Transverse colon (tissue), 4 donors: ENCODE measurements at regions not wholly inside any gene's neighbourhood (a gene's known extent, or its start where the extent isn't known, plus 50 kb on each side); places are given as distances from the start of the nearest gene placed in this dataset.
A peak's percentile ranks its signal among the peaks of the same experiment; 100 is the strongest.

Experiments used
- DNase-seq: peaks from one replicate; pipeline ENCODE4 v3.0.0-alpha.2; 2019
- H3K27ac ChIP-seq, 4 donors: fragments of 200-600 bp; sonication (generic); 2 replicates each; pipeline ENCODE4 v1.5.1; 2016 to 2018; ENCODE audit warnings: inconsistent platforms in 4 of 4
- H3K27me3 ChIP-seq: fragments of 200-600 bp; sonication (generic); 2 replicates; pipeline ENCODE4 v1.5.1; 2017; ENCODE audit warnings: inconsistent platforms
- H3K36me3 ChIP-seq, 4 donors: fragments of 200-600 bp; sonication (generic); 2 replicates each; pipeline ENCODE4 v1.5.1; 2017 to 2019; ENCODE audit warnings: inconsistent platforms in 4 of 4
- H3K4me1 ChIP-seq, 4 donors: fragments of 200-600 bp; sonication (generic); 2 replicates each; pipeline ENCODE4 v1.5.1; 2017 to 2020; ENCODE audit warnings: inconsistent platforms in 4 of 4
- H3K4me3 ChIP-seq, 4 donors: fragments of 200-600 bp; sonication (generic); 1 replicate in 1 of 4; 2 replicates in 3 of 4; pipeline versions ENCODE4 v1.5.1 to v1.6.1; 2017 to 2019; ENCODE audit warnings: inconsistent platforms in 4 of 4
- H3K9me3 ChIP-seq, 2 donors: fragments of 200-600 bp; sonication (generic); 2 replicates each; pipeline ENCODE4 v1.5.1; 2017 to 2019; ENCODE audit warnings: inconsistent platforms in 2 of 2
- CTCF ChIP-seq, 5 experiments: fragments of 200-600 bp in 3 of 5; fragments of 450-650 bp in 2 of 5; sonication (generic) in 3 of 5; IDR thresholded peaks; 1 replicate in 2 of 5; 2 replicates in 3 of 5; pipeline ENCODE4 v1.5.1; 2016 to 2017; ENCODE audit warnings: antibody characterized with exemption in 5 of 5, inconsistent platforms in 3 of 5, mild to moderate bottlenecking in 2 of 5, moderate library complexity in 1 of 5
- EP300 ChIP-seq: sonication (generic); formaldehyde crosslinking; IDR thresholded peaks from one replicate; pipeline ENCODE4 v1.6.1; 2017; ENCODE audit warnings: antibody characterized with exemption, low read depth
- POLR2A ChIP-seq: fragments of 450-650 bp; IDR thresholded peaks from one replicate; pipeline ENCODE4 v1.6.1; 2016; ENCODE audit warnings: antibody characterized with exemption, mild to moderate bottlenecking, moderate library complexity
- POLR2AphosphoS5 ChIP-seq, 3 donors: sonication (generic); formaldehyde crosslinking; IDR thresholded peaks; one replicate each; pipeline ENCODE4 v1.6.1; 2016; ENCODE audit warnings: antibody characterized with exemption in 3 of 3
- WGBS, 2 donors: methylation state at CpG; one replicate each; pipeline ENCODE4 v1.1.5; 2018; ENCODE audit warnings: low coverage in 1 of 2; 5-methylcytosine and 5-hydroxymethylcytosine counted together
- in situ Hi-C, 4 donors: fragments of 200-750 bp; cut with MboI; loops; one replicate each; pipeline versions ENCODE4 v1.15.0 to v1.15.1; 2017; ENCODE audit warnings: low sequenced_read_pairs in 3 of 4, low pct_ligation_motif_present in 1 of 4, low pct_unique_long_range_greater_than_20kb in 1 of 4
- intact Hi-C: fragments of 100-400 bp; cut with DNase I; formaldehyde crosslinking; loops from one replicate; pipeline ENCODE4 v1.15.1; 2023; ENCODE audit warnings: low total_unique reads

GRCh38 chr1:112328600-112328999 lies 67.4 kb upstream of the CTTNBP2NL start:
- Histone ChIP-seq H3K27ac (no peak overlapping the region), H3K4me3 (no peak overlapping the region), H3K36me3 (no peaks in the 10 kb centered on the region), H3K4me1 (no peaks in the 10 kb centered on the region), H3K9me3 (no peaks in the 10 kb centered on the region), H3K27me3 (peaks cover 7% of the 10 kb centered on the region)
- DNase-seq: no peak
- in situ Hi-C loops: loop anchor here in 1 of 4 donors (25.0 kb wide), 1 partner anchor 541 kb away; no protein-coding TSS in a partner anchor
- TF ChIP-seq POLR2AphosphoS5 (IDR thresholded peaks at IDR 0.05) (no peak), POLR2A (no peak), EP300 (no peak), CTCF (IDR thresholded peaks at IDR 0.05) (no peak)
- WGBS, 2 donors: 85 to 100% methylated on average over 1 to 3 of the region's 3 CpGs
- intact Hi-C loops: no loop called here

GRCh38 chr1:112332176-112333150 lies 63.6 kb upstream of the CTTNBP2NL start:
- Histone ChIP-seq H3K4me3 (no peak overlapping the region), H3K9me3 (no peaks in the 10 kb centered on the region), H3K4me1 (peaks cover 0 to 7% (median 0%) of the 10 kb centered on the region in 4 donors), H3K27me3 (peaks cover 7% of the 10 kb centered on the region), H3K36me3 (no peaks in the 10 kb centered on the region), H3K27ac (no peak overlapping the region)
- TF ChIP-seq EP300 (no peak), CTCF (IDR thresholded peaks at IDR 0.05) (no peak), POLR2A (no peak), POLR2AphosphoS5 (IDR thresholded peaks at IDR 0.05) (no peak)
- intact Hi-C loops (no loop called here), in situ Hi-C loops (loop anchor here in 1 of 4 donors (25.0 kb wide), 1 partner anchor 545 kb away; no protein-coding TSS in a partner anchor)
- WGBS, 2 donors: 70 to 71% methylated on average over 6 to 9 of the region's 9 CpGs
- no peak for DNase-seq

- intact Hi-C loops (no loop called here), in situ Hi-C loops (loop anchor here in 1 of 4 donors (25.0 kb wide), 1 partner anchor 548 kb away; no protein-coding TSS in a partner anchor)
- 85% methylated on average over 3 of the region's 3 CpGs; no CpG with 5 or more reads in 1 of the 2 donors for WGBS, 2 donors
- DNase-seq: no peak
- Histone ChIP-seq H3K27me3 (peaks cover 7% of the 10 kb centered on the region), H3K9me3 (no peaks in the 10 kb centered on the region), H3K4me3 (no peak overlapping the region), H3K27ac (no peak overlapping the region), H3K36me3 (no peaks in the 10 kb centered on the region), H3K4me1 (peaks cover 0 to 7% (median 0%) of the 10 kb centered on the region in 4 donors)
- TF ChIP-seq POLR2A (no peak), CTCF (IDR thresholded peaks at IDR 0.05) (no peak), EP300 (no peak), POLR2AphosphoS5 (IDR thresholded peaks at IDR 0.05) (no peak)
Measured at GRCh38 chr1:112335351-112335750, 60.7 kb upstream of the CTTNBP2NL start.

- intact Hi-C loops (no loop called here), in situ Hi-C loops (loop anchor here in 1 of 4 donors (25.0 kb wide), 1 partner anchor 550 kb away; no protein-coding TSS in a partner anchor)
- no peak overlapping the region for H3K4me3 ChIP-seq
- no peaks in the 10 kb centered on the region for H3K9me3 ChIP-seq
- DNase-seq: no peak
- H3K4me1 ChIP-seq: peaks cover 0 to 7% (median 0%) of the 10 kb centered on the region in 4 donors
- no peaks in the 10 kb centered on the region for H3K27me3 ChIP-seq
- TF ChIP-seq POLR2A: no peak
- peak; percentile 34 to 53 (median 51) for TF ChIP-seq CTCF (IDR thresholded peaks at IDR 0.05)
- no peak overlapping the region for H3K27ac ChIP-seq
- H3K36me3 ChIP-seq: no peaks in the 10 kb centered on the region
- WGBS, 2 donors: 36 to 60% methylated on average over 1 to 13 of the region's 13 CpGs
Measured at GRCh38 chr1:112337028-112337531, 58.9 kb upstream of the CTTNBP2NL start.
